Stomach (tissue), 4 donors: ENCODE measurements at regions not wholly inside any gene's neighbourhood (a gene's known extent, or its start where the extent isn't known, plus 50 kb on each side); places are given as distances from the start of the nearest gene placed in this dataset.

Source experiments
- EP300 ChIP-seq: sonication (generic); formaldehyde crosslinking; IDR thresholded peaks from one replicate; pipeline ENCODE4 v1.6.1; 2017; ENCODE audit warnings: antibody characterized with exemption
- POLR2A ChIP-seq, 4 donors: fragments of 450-650 bp; IDR thresholded peaks; one replicate each; pipeline ENCODE4 v1.6.1; 2016; ENCODE audit warnings: antibody characterized with exemption in 4 of 4, control low read depth in 2 of 4, mild to moderate bottlenecking in 1 of 4, moderate library complexity in 1 of 4
- POLR2AphosphoS5 ChIP-seq, 3 donors: sonication (generic); formaldehyde crosslinking; IDR thresholded peaks; one replicate each; pipeline ENCODE4 v1.6.1; 2016; ENCODE audit warnings: antibody characterized with exemption in 3 of 3
- TF ChIP-seq, protein P1 (sequence below), 7 experiments: fragments of 450-650 bp in 4 of 7; fragments of 200-600 bp in 3 of 7; sonication (generic) in 3 of 7; IDR thresholded peaks; one replicate each; pipeline ENCODE4 v1.5.1; 2016 to 2019; ENCODE audit warnings: antibody characterized with exemption in 7 of 7, control low read depth in 2 of 7, mild to moderate bottlenecking in 1 of 7

DNA sequence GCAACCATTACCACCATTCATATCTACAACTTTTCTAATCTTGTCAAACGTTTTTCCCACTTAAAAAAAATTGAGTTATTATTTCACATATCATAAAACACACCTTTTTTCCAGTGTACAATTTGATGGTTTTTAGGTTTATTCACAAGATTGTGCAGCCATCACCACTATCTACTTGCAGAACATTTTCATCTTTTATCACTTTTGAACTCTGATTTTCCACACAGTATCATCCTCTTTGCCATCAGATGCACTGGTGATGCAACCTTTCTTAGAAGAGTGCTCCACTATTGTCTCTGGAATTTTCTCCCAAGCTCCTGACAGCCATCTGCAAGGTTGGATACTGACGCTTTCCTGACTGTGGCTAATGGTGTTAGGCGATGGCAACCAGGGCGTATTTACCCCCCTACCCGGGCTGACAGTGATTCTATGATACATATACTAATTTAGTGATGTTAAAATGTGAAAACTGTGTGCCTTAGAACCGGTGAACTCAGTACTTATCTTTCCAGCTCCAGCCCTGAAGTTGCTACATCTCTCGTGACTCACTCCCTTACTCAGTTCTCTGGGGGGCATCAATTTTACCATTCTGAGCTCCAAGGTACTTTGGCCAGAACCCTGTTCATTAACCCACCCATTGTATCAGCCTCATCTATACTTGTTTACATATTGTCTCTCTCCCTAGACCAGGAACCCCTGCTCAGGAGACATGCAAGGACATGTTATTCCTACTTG lies 105.4 kb upstream of the SPRED2 start:
- TF ChIP-seq, protein P1, sequence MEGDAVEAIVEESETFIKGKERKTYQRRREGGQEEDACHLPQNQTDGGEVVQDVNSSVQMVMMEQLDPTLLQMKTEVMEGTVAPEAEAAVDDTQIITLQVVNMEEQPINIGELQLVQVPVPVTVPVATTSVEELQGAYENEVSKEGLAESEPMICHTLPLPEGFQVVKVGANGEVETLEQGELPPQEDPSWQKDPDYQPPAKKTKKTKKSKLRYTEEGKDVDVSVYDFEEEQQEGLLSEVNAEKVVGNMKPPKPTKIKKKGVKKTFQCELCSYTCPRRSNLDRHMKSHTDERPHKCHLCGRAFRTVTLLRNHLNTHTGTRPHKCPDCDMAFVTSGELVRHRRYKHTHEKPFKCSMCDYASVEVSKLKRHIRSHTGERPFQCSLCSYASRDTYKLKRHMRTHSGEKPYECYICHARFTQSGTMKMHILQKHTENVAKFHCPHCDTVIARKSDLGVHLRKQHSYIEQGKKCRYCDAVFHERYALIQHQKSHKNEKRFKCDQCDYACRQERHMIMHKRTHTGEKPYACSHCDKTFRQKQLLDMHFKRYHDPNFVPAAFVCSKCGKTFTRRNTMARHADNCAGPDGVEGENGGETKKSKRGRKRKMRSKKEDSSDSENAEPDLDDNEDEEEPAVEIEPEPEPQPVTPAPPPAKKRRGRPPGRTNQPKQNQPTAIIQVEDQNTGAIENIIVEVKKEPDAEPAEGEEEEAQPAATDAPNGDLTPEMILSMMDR (IDR thresholded peaks at IDR 0.05): no peak
- TF ChIP-seq POLR2AphosphoS5 (IDR thresholded peaks at IDR 0.05) (no peak), EP300 (no peak), POLR2A (IDR thresholded peaks at IDR 0.05) (no peak)
